ENCODE measurements at regions not wholly inside any gene's neighbourhood (a gene's known extent, or its start where the extent isn't known, plus 50 kb on each side); places are given as distances from the start of the nearest gene placed in this dataset.

DNA sequence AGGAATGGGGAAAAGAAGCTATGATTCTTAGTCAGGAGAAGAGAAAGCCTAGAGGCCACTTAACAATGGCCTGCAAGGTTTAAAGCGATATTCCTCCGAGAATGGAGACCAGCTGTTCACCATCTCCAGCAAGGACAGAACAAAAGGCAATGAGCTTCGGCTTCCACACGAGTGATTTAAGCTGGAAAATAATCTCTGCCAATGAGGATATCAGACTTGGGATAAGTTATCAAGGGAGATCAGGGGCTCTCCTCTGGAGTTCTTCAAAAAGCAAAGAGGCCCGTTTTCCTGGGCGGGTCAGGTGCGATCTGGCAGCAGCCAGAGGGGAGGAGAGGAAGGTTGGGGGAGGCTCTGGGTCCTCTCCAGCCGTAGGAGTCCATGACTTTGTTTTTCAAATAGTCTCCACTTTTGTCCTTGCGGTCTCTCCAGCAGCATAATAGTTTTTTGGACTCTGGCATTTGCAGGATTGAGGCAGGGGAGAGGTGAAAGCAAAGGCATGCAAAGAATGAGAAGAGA lies 211.3 kb downstream of the SKIDA1 start:
- CTCF ChIA-PET = no interaction called here
- Histone ChIP-seq H3K9ac (ENCODE audit: control insufficient read depth, insufficient read depth, low read length) (peak overlapping the region; percentile 22; the same call in 1 of the 2 replicates), H3K4me1 (ENCODE audit: control insufficient read depth, insufficient read depth, low read length) (peaks cover 19% of the 10 kb centered on the region), H3K4me3 (peak overlapping the region; percentile 52; the same call in 1 of the 2 replicates), H3K4me2 (ENCODE audit: control insufficient read depth, insufficient read depth) (peak overlapping the region; percentile 87), H3K27me3 (replicated peaks in 1 of 2; ENCODE audit: control insufficient read depth in 2 of 2, insufficient read depth in 2 of 2, low read length in 1 of 2) (no peaks in the 10 kb centered on the region), H4K20me1 (ENCODE audit: control insufficient read depth, insufficient read depth) (no peaks in the 10 kb centered on the region), H3K9me3 (replicated peaks; ENCODE audit: control insufficient read depth, insufficient read depth, low read length) (no peaks in the 10 kb centered on the region), H3K27ac (ENCODE audit: control insufficient read depth, insufficient read depth) (no peak overlapping the region), H3K79me2 (ENCODE audit: control insufficient read depth, insufficient read depth, low read length) (no peaks in the 10 kb centered on the region), H2AFZ (ENCODE audit: control insufficient read depth, low read depth, low read length) (peak overlapping the region; percentile 42; the same call in 1 of the 2 replicates), H3K36me3 (ENCODE audit: control insufficient read depth in 2 of 2, insufficient read depth in 2 of 2, low read length in 1 of 2) (no peaks in the 10 kb centered on the region)
- no TSS peak for BruUV-seq (replicated peaks)
- RAD21 ChIA-PET (ENCODE audit: unreplicated experiment) = no interaction called here
- SMC1A ChIA-PET (ENCODE audit: uncharacterized antibody, unreplicated experiment) = interaction anchor here (1.0 kb wide), 1 partner anchor 36 kb away, joined by 3 read pairs; no protein-coding TSS in a partner anchor
- FAIRE-seq = no peak
- POLR2A ChIA-PET = no interaction called here
- intact Hi-C loops (cut with micrococcal nuclease; ENCODE audit: unreplicated experiment) (no loop called here), in situ Hi-C loops (cut with MboI) (no loop called here)
- 36% methylated on average over 9 of the region's 9 CpGs for WGBS (ENCODE audit: insufficient coverage, insufficient replicate concordance, low lambda C conversion rate, missing lambda C conversion rate)
- DNase-seq (ENCODE audit: low read depth, low spot score) = no peak
- no peak for ATAC-seq
- TF ChIP-seq ATF7 (IDR thresholded peaks at IDR 0.05; ENCODE audit: low read depth) = no peak
- TF ChIP-seq MYB (IDR thresholded peaks at IDR 0.05; ENCODE audit: borderline replicate concordance, low read depth, low read length) = no peak
- no peak for TF ChIP-seq KAT2A (conservative IDR thresholded peaks at IDR 0.05; ENCODE audit: control insufficient read depth, low read depth, low read length)
- TF ChIP-seq PRDM15 (CRISPR knock-in tag; IDR thresholded peaks at IDR 0.05) = no peak
- TF ChIP-seq MTA2 (IDR thresholded peaks at IDR 0.05; ENCODE audit: low read depth) = no peak
- no peak for TF ChIP-seq NRF1 (conservative IDR thresholded peaks at IDR 0.05; ENCODE audit: low read depth, low read length)
- no peak for TF ChIP-seq TARDBP (IDR thresholded peaks at IDR 0.05; ENCODE audit: borderline replicate concordance)
